Skin of body (tissue), 1 donor: ENCODE measurements at regions not wholly inside any gene's neighbourhood (a gene's known extent, or its start where the extent isn't known, plus 50 kb on each side); places are given as distances from the start of the nearest gene placed in this dataset.
A peak's percentile ranks its signal among the peaks of the same experiment; 100 is the strongest.

Experiments used
- DNase-seq: peaks from one replicate; lab custom pipeline; 2025; lab: John Stamatoyannopoulos, UW

GRCh38 chr3:163692494-163692893, 1385.8 kb downstream of the SI start:
- DNase-seq, result no peak

- DNase-seq, result no peak
Measured at GRCh38 chr3:163684651-163685050, 1393.6 kb downstream of the SI start.

- no peak for DNase-seq
Measured at GRCh38 chr3:163672954-163673353, 1405.3 kb downstream of the SI start.

- no peak for DNase-seq
Measured at GRCh38 chr3:163671201-163671600, 1407.1 kb downstream of the SI start.

- DNase-seq, result no peak
Measured at GRCh38 chr3:163664466-163664865, 1413.8 kb downstream of the SI start.

GRCh38 chr3:163657088-163657487, 1421.2 kb downstream of the SI start:
- no peak for DNase-seq

- DNase-seq, result no peak
Measured at GRCh38 chr3:163655021-163655420, 1423.3 kb downstream of the SI start.

- DNase-seq, result no peak
Measured at GRCh38 chr3:163644172-163644571, 1434.1 kb downstream of the SI start.

GRCh38 chr3:163632722-163633121, 1445.6 kb downstream of the SI start:
- no peak for DNase-seq

GRCh38 chr3:163626753-163627152, 1451.5 kb downstream of the SI start:
- no peak for DNase-seq

GRCh38 chr3:163622384-163622783, 1455.9 kb downstream of the SI start:
- DNase-seq, result no peak

- no peak for DNase-seq
Measured at GRCh38 chr3:163614886-163615285, 1463.4 kb downstream of the SI start.

- no peak for DNase-seq
Measured at GRCh38 chr3:163605915-163606314, 1472.4 kb downstream of the SI start.

GRCh38 chr3:163601426-163601825, 1476.9 kb downstream of the SI start:
- no peak for DNase-seq

- DNase-seq, result no peak
Measured at GRCh38 chr3:163587342-163587741, 1491.0 kb downstream of the SI start.

- DNase-seq, result no peak
Measured at GRCh38 chr3:163582967-163583366, 1495.3 kb downstream of the SI start.

- peak; percentile 4 for DNase-seq
Measured at GRCh38 chr3:163577271-163577670, 1501.0 kb downstream of the SI start.

GRCh38 chr3:163576314-163576713, 1502.0 kb downstream of the SI start:
- no peak for DNase-seq

GRCh38 chr3:163573324-163573723, 1505.0 kb downstream of the SI start:
- DNase-seq, result no peak

GRCh38 chr3:163572856-163573255, 1505.4 kb downstream of the SI start:
- no peak for DNase-seq

- DNase-seq, result no peak
Measured at GRCh38 chr3:163563485-163563884, 1514.8 kb downstream of the SI start.

- DNase-seq, result no peak
Measured at GRCh38 chr3:163562625-163563024, 1515.7 kb downstream of the SI start.

GRCh38 chr3:163561151-163561550, 1517.1 kb downstream of the SI start:
- no peak for DNase-seq

- no peak for DNase-seq
Measured at GRCh38 chr3:163560459-163560858, 1517.8 kb downstream of the SI start.
